Gastroesophageal sphincter (tissue), 4 donors: ENCODE measurements at regions not wholly inside any gene's neighbourhood (a gene's known extent, or its start where the extent isn't known, plus 50 kb on each side); places are given as distances from the start of the nearest gene placed in this dataset.

ENCODE experiments used
- ATAC-seq: fragments of 150-250 bp; one replicate; pipeline ENCODE4 v1.9.1; 2016; ENCODE audit warnings: mild to moderate bottlenecking, moderate library complexity
- H3K27ac ChIP-seq, 4 donors: fragments of 200-600 bp; sonication (generic) in 3 of 4; 1 replicate in 3 of 4; 2 replicates in 1 of 4; pipeline ENCODE4 v1.5.1; 2016 to 2019
- H3K27me3 ChIP-seq: fragments of 200-600 bp; sonication (generic); one replicate; pipeline ENCODE4 v1.5.1; 2019
- H3K36me3 ChIP-seq, 2 donors: fragments of 200-600 bp; sonication (generic); one replicate each; pipeline ENCODE4 v1.5.1; 2019; ENCODE audit warnings: control low read depth in 1 of 2
- H3K4me1 ChIP-seq, 3 donors: fragments of 200-600 bp; sonication (generic); 1 replicate in 2 of 3; 2 replicates in 1 of 3; pipeline ENCODE4 v1.5.1; 2016 to 2019; ENCODE audit warnings: control low read depth in 2 of 3
- H3K4me3 ChIP-seq, 2 donors: fragments of 200-600 bp; sonication (generic); one replicate each; pipeline ENCODE4 v1.5.1; 2019; ENCODE audit warnings: mild to moderate bottlenecking in 1 of 2, moderate library complexity in 1 of 2
- H3K9me3 ChIP-seq, 3 donors: fragments of 200-600 bp; sonication (generic); one replicate each; pipeline ENCODE4 v1.5.1; 2017 to 2019; ENCODE audit warnings: control low read depth in 2 of 3
- CTCF ChIP-seq, 4 experiments: fragments of 200-600 bp in 2 of 4; fragments of 450-650 bp in 2 of 4; sonication (generic) in 1 of 4; IDR thresholded peaks; one replicate each; pipeline ENCODE4 v1.5.1; 2017 to 2019; ENCODE audit warnings: antibody characterized with exemption in 4 of 4, mild to moderate bottlenecking in 2 of 4, moderate library complexity in 2 of 4
- EP300 ChIP-seq: sonication (generic); formaldehyde crosslinking; IDR thresholded peaks from one replicate; pipeline ENCODE4 v1.6.1; 2017; ENCODE audit warnings: antibody characterized with exemption, mild to moderate bottlenecking
- POLR2A ChIP-seq, 2 donors: fragments of 450-650 bp; IDR thresholded peaks; one replicate each; pipeline ENCODE4 v1.6.1; 2017; ENCODE audit warnings: antibody characterized with exemption in 2 of 2, mild to moderate bottlenecking in 2 of 2, moderate library complexity in 1 of 2
- POLR2AphosphoS5 ChIP-seq: sonication (generic); formaldehyde crosslinking; IDR thresholded peaks from one replicate; pipeline ENCODE4 v1.6.1; 2017; ENCODE audit warnings: antibody characterized with exemption
- WGBS, 2 donors: methylation state at CpG; one replicate each; pipeline ENCODE4 v1.1.5; 2018; ENCODE audit warnings: low coverage in 1 of 2; 5-methylcytosine and 5-hydroxymethylcytosine counted together

DNA sequence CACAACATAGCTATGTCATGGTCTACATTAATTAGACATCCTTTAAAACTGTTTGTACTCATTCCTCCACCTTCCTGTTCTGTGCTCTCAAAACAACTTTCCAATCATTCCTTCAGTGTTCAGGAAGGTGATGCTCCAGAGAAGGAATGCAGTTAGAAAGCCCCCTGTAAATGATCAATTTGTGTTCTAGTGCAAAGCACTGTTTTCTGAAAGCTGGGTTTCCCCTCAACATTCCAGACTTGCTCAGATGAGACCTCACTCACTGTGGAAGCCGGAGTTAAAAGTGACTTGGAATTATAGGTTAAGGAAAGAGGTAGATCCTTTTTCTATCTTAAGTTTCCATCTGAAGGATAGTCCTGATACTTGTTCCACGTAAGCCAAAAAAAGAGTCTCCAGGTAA, 95.9 kb downstream of the BMP2 start:
- H3K4me1 ChIP-seq, result no peaks in the 10 kb centered on the region
- H3K9me3 ChIP-seq, result no peaks in the 10 kb centered on the region
- no peaks in the 10 kb centered on the region for H3K27me3 ChIP-seq
- TF ChIP-seq CTCF (IDR thresholded peaks at IDR 0.05) (no peak), POLR2AphosphoS5 (no peak), EP300 (no peak), POLR2A (IDR thresholded peaks at IDR 0.05) (no peak)
- H3K4me3 ChIP-seq, result no peak overlapping the region
- H3K27ac ChIP-seq, result no peak overlapping the region
- ATAC-seq, result no peak
- 83 to 96% methylated on average over 2 of the region's 2 CpGs for WGBS, 2 donors
- H3K36me3 ChIP-seq, result no peaks in the 10 kb centered on the region

DNA sequence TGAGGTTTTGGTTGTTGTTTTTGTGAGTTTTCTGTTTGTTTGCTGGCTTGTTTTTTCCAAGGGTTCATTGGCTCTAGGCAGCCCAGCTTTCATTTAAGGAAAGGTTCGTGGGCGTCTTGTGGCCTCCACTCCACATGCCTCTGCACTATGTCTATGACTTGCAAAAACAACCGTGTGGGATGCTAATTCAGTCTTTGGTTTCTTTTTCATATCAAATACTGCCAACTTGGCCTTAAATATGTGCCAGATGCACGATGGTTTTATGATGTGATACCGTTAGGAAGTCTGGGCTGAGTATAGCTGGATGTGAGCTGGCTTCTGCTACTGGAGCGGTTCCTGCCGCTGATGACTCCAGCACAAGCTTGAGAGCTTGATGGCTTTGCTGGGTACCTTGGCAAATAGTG, 96.3 kb downstream of the BMP2 start:
- no peak for ATAC-seq
- Histone ChIP-seq H3K27me3 (no peaks in the 10 kb centered on the region), H3K36me3 (no peaks in the 10 kb centered on the region), H3K9me3 (no peaks in the 10 kb centered on the region), H3K4me1 (no peaks in the 10 kb centered on the region), H3K4me3 (no peak overlapping the region), H3K27ac (no peak overlapping the region)
- WGBS, 2 donors, result 67 to 74% methylated on average over 4 to 7 of the region's 7 CpGs
- TF ChIP-seq CTCF (IDR thresholded peaks at IDR 0.05) (no peak), POLR2A (IDR thresholded peaks at IDR 0.05) (no peak), EP300 (no peak), POLR2AphosphoS5 (no peak)

DNA sequence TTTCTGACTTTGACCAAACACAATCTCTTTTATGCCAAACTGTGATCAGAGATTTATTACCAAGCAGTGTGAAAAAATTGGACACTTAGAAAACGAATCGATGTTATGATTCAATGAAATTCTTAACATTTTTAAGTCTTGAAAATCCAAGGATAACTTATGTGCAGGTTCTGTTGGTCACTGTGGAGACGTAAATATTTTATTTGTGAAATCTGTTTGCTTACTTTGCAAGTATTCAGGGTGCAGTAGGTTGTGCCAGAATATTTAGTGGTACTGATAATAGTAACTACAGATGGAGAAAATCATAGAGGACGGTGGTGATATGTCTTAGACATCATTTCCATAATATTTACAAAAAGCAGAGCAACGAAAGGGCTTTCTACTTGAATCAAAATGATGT, 97.3 kb downstream of the BMP2 start:
- Histone ChIP-seq H3K27me3 (no peaks in the 10 kb centered on the region), H3K4me1 (no peaks in the 10 kb centered on the region), H3K4me3 (no peak overlapping the region), H3K27ac (no peak overlapping the region), H3K36me3 (no peaks in the 10 kb centered on the region), H3K9me3 (no peaks in the 10 kb centered on the region)
- 24 to 37% methylated on average over 5 of the region's 5 CpGs for WGBS, 2 donors
- ATAC-seq, result no peak
- no peak for TF ChIP-seq EP300

DNA sequence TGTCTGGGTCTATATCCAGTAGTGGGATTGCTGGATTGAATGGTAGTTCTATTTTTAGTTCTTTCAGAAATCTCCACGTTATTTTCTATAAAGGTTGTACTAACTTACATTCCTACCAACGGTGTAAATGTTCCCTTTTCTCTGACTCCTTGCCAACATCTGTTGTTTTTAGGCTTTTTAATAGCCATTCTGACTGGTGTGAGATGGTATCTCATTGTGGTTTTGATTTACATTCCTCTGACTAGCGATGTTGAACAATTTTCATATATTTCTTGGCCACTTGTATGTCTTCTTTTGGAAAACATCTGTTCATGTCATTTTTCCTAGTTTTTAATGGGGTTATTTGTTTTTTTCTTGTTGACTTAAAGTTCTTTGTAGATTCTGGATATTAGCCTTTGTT, 99.3 kb downstream of the BMP2 start:
- H3K36me3 ChIP-seq, result no peaks in the 10 kb centered on the region
- H3K9me3 ChIP-seq, result no peaks in the 10 kb centered on the region
- H3K27ac ChIP-seq, result no peak overlapping the region
- no peaks in the 10 kb centered on the region for H3K27me3 ChIP-seq
- H3K4me3 ChIP-seq, result no peak overlapping the region
- WGBS, 2 donors, result 23 to 28% methylated on average over 3 of the region's 3 CpGs
- TF ChIP-seq EP300, result no peak
- no peak for TF ChIP-seq POLR2A (IDR thresholded peaks at IDR 0.05)
- TF ChIP-seq POLR2AphosphoS5, result no peak
- no peak for TF ChIP-seq CTCF (IDR thresholded peaks at IDR 0.05)
- no peak for ATAC-seq
- no peaks in the 10 kb centered on the region for H3K4me1 ChIP-seq

DNA sequence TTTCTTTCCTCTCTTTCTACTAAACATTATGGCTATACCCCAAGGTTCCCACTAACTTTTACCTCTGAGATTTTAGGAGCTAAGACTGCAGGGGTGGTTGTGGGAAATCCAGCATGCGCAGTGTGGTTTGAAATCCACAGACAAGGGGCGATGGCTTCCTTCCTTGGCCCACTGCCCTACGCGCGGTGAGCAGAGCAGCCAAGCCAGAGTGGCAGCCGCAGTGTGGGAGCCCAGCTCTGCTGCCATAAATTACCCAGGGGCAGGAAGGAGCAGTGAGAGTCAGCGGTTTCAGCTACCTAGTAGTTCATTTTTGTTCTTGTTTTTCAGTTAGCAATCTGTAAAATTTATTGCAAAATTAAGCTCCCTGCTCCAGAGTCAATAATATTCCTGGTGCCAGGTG, 101.4 kb downstream of the BMP2 start:
- TF ChIP-seq EP300, result no peak
- no peak for TF ChIP-seq POLR2A (IDR thresholded peaks at IDR 0.05)
- TF ChIP-seq CTCF (IDR thresholded peaks at IDR 0.05), result no peak
- no peak for TF ChIP-seq POLR2AphosphoS5

More for the DNA sequence above, 101.4 kb downstream of the BMP2 start:
- Histone ChIP-seq H3K4me3 (no peak overlapping the region), H3K27me3 (no peaks in the 10 kb centered on the region), H3K4me1 (no peaks in the 10 kb centered on the region), H3K36me3 (no peaks in the 10 kb centered on the region), H3K9me3 (no peaks in the 10 kb centered on the region), H3K27ac (no peak overlapping the region)
- ATAC-seq, result no peak
- WGBS, 2 donors, result 56 to 93% methylated on average over 3 to 5 of the region's 7 CpGs
